Liver (tissue), 3 donors: ENCODE measurements at regions not wholly inside any gene's neighbourhood (a gene's known extent, or its start where the extent isn't known, plus 50 kb on each side); places are given as distances from the start of the nearest gene placed in this dataset.

ENCODE experiments used
- ATF3 ChIP-seq: IDR thresholded peaks from 2 replicates; pipeline ENCODE4 v1.6.1; 2016; ENCODE audit warnings: antibody characterized with exemption
- CTCF ChIP-seq: fragments of 150-350 bp; IDR thresholded peaks from 2 replicates; pipeline ENCODE4 v1.5.1; 2017; ENCODE audit warnings: improper control_type of control experiment, low read depth, low read length; ENCODE audit not compliant: missing input control
- JUND ChIP-seq, 2 donors: IDR thresholded peaks; 2 replicates each; pipeline ENCODE4 v1.6.1; 2016; ENCODE audit warnings: antibody characterized with exemption in 2 of 2
- MAX ChIP-seq: IDR thresholded peaks from 2 replicates; pipeline ENCODE4 v1.6.1; 2016; ENCODE audit warnings: antibody characterized with exemption
- NR2F2 ChIP-seq: IDR thresholded peaks from 2 replicates; pipeline ENCODE4 v1.6.1; 2016; ENCODE audit warnings: antibody characterized with exemption
- RAD21 ChIP-seq, 2 donors: IDR thresholded peaks; 2 replicates each; pipeline ENCODE4 v1.6.1; 2016; ENCODE audit warnings: antibody characterized with exemption in 2 of 2, mild to moderate bottlenecking in 2 of 2
- REST ChIP-seq: IDR thresholded peaks from 2 replicates; pipeline ENCODE4 v1.6.1; 2016; ENCODE audit warnings: antibody characterized with exemption, mild to moderate bottlenecking
- TAF1 ChIP-seq: conservative IDR thresholded peaks from 2 replicates; pipeline ENCODE4 v1.6.1; 2016; ENCODE audit warnings: antibody characterized with exemption, mild to moderate bottlenecking
- YY1 ChIP-seq: IDR thresholded peaks from 2 replicates; pipeline ENCODE4 v1.6.1; 2016; ENCODE audit warnings: antibody characterized with exemption, mild to moderate bottlenecking
- ZBTB33 ChIP-seq: IDR thresholded peaks from 2 replicates; pipeline ENCODE4 v1.6.1; 2016; ENCODE audit warnings: antibody characterized with exemption
- donor health status: healthy.
- donor health status: healthy.

- TF ChIP-seq CTCF: no peak
- no peak for TF ChIP-seq ATF3
- no peak for TF ChIP-seq TAF1
- no peak for TF ChIP-seq RAD21 (IDR thresholded peaks at IDR 0.05)
- TF ChIP-seq ZBTB33: no peak
- TF ChIP-seq JUND (IDR thresholded peaks at IDR 0.05): no peak
- TF ChIP-seq REST: no peak
- no peak for TF ChIP-seq MAX
- TF ChIP-seq YY1: no peak
- no peak for TF ChIP-seq NR2F2
These were observed 410.3 kb upstream of the LMO3 start for GRCh38 chr12:17016116-17016864.
